ENCODE measurements at regions not wholly inside any gene's neighbourhood (a gene's known extent, or its start where the extent isn't known, plus 50 kb on each side); places are given as distances from the start of the nearest gene placed in this dataset.
"Not testable (repeated sequence)": the region's sequence is repeated elsewhere in the genome, so short reads cannot be mapped to it uniquely, and the experiment has no call there.

DNA sequence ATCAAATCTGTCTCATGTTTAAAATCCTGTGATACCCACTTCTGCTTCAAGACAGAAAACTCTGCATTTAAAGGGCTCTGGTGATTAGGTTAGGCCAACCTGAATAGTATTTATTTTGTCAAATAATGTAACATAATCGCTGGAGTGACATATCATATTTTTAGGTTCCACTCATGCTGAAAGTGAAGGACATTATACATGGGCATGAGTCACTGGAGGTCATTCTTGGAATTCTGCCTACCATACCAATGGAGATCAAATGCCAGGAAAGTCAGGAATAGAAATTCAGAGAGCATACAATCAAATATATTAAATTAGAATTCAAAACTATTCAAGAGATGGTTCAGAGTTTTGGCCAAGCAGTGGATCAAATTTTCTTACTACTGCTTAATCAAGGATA is 97.1 kb upstream of the PRSS3 start:
- Histone ChIP-seq H3K9me3 (no peaks in the 10 kb centered on the region), H3K27me3 (replicated peaks; ENCODE audit: insufficient read depth) (no peaks in the 10 kb centered on the region), H3K4me1 (replicated peaks) (peaks cover 2% of the 10 kb centered on the region), H3K27ac (no peak overlapping the region), H3K4me3 (no peak overlapping the region), H3K36me3 (no peaks in the 10 kb centered on the region)
- TF ChIP-seq POLR2A (IDR thresholded peaks at IDR 0.05) (no peak), POLR2AphosphoS5 (IDR thresholded peaks at IDR 0.05) (no peak)
- TF ChIP-seq, protein P1, sequence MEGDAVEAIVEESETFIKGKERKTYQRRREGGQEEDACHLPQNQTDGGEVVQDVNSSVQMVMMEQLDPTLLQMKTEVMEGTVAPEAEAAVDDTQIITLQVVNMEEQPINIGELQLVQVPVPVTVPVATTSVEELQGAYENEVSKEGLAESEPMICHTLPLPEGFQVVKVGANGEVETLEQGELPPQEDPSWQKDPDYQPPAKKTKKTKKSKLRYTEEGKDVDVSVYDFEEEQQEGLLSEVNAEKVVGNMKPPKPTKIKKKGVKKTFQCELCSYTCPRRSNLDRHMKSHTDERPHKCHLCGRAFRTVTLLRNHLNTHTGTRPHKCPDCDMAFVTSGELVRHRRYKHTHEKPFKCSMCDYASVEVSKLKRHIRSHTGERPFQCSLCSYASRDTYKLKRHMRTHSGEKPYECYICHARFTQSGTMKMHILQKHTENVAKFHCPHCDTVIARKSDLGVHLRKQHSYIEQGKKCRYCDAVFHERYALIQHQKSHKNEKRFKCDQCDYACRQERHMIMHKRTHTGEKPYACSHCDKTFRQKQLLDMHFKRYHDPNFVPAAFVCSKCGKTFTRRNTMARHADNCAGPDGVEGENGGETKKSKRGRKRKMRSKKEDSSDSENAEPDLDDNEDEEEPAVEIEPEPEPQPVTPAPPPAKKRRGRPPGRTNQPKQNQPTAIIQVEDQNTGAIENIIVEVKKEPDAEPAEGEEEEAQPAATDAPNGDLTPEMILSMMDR (IDR thresholded peaks at IDR 0.05): no peak
- DNase-seq (ENCODE audit: low spot score): no peak
- intact Hi-C loops (cut with DNase I): no loop called here
- WGBS: 88% methylated on average over 1 of the region's 1 CpG

DNA sequence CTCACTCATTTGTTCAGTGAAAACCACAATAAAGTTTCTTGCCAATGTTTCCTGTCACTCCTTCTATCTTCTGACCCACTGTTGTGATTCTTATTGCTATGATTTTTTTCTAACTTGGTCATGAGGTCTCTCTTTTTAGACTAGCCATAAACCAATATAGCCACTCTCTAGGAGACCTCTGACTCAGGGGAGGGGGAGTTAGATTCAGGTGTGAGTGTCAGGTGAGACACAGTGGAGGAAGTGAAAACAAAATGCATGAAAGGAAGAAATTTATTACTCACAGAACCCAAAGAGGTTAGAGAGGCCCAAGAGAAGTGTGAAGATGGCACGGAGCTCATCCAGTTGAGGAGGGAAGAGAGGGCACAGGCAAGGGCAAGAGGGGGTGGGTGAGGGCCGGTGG is 94.4 kb upstream of the PRSS3 start:
- WGBS: 89% methylated on average over 2 of the region's 2 CpGs
- H3K27me3 ChIP-seq (replicated peaks; ENCODE audit: insufficient read depth); H3K36me3 ChIP-seq; H3K9me3 ChIP-seq; intact Hi-C loops (cut with DNase I); DNase-seq (ENCODE audit: low spot score); H3K4me3 ChIP-seq; H3K4me1 ChIP-seq (replicated peaks); H3K27ac ChIP-seq: not testable (repeated sequence)

DNA sequence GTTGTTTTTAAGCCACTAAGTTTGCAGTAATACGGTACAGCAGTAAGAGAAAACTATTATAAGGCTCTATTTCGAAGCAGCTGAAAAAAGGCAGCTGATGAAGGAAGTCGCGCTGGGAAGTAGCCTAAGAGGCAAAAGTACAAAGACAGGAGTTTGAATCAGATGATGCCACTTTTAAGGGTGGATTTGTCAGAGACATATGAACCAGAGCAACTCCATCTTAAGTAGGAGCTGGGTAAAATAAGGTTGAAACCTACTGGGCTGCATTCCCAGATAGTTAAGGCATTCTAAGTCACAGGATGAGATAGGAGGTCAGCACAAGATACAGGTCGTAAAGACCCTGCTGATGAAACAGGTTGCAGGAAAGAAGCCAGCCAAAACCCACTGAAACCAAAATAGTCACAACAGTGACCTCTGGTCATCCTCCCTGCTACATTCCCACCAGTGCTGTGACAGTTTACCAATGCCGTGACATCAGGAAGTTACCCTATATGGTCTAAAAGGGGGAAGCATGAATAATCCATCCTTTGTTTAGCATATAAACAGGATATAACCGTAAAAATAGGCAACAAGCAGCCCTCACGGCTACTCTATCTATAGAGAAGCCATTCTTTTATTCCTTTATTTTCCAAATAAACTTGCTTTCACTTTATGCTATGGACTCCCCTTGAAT is 91.8 kb upstream of the PRSS3 start:
- no peak for TF ChIP-seq POLR2A (IDR thresholded peaks at IDR 0.05)
- no peak for TF ChIP-seq POLR2AphosphoS5 (IDR thresholded peaks at IDR 0.05)
- TF ChIP-seq, protein P1 (IDR thresholded peaks at IDR 0.05): no peak
- Histone ChIP-seq H3K27me3 (replicated peaks; ENCODE audit: insufficient read depth) (no peaks in the 10 kb centered on the region), H3K27ac (no peak overlapping the region), H3K36me3 (no peaks in the 10 kb centered on the region), H3K9me3 (no peaks in the 10 kb centered on the region), H3K4me1 (replicated peaks) (peaks cover 2% of the 10 kb centered on the region), H3K4me3 (no peak overlapping the region)
- intact Hi-C loops (cut with DNase I): no loop called here
- DNase-seq (ENCODE audit: low spot score): no peak
- WGBS: 84% methylated on average over 8 of the region's 8 CpGs

DNA sequence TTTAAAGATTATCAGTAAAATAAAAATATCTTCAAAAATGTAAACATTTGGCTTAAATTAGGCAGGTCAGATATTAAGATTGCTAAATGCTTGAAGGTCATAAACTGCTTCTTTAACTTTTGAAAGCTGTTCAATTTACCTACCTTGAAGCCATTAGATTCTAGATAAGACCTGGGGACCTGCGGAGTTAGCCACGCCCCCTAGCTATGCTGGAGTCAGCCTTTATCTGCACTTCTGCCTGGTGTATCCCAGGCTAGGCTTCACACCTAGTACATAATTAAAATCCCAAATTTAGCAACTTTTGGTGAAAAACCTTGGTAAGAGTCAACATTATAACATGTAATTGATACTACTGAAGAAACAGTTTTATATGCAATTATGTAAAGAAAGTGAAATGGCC is 89.9 kb upstream of the PRSS3 start:
- DNase-seq (ENCODE audit: low spot score); intact Hi-C loops (cut with DNase I); H3K9me3 ChIP-seq; H3K36me3 ChIP-seq; H3K27ac ChIP-seq; H3K4me1 ChIP-seq (replicated peaks); H3K4me3 ChIP-seq; H3K27me3 ChIP-seq (replicated peaks; ENCODE audit: insufficient read depth): not testable (repeated sequence)
- WGBS: 31% methylated on average over 2 of the region's 2 CpGs

DNA sequence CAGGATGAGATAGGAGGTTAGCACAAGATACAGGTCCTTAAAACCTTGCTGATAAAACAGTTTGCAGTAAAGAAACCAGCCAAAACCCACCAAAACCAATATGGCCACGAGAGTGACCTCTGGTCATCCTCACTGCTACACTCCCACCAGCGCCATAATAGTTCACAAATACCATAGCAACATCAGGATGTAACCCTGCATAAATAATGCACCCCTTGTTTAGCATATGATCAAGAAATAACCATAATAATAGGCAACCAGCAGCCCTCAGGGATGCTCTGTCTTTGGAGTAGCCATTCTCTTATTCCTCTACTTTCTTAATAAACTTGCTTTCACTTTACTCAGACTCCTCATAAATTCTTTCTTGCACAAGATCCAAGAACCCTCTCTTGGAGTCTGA is 86.9 kb upstream of the PRSS3 start:
- intact Hi-C loops (cut with DNase I): no loop called here

DNA sequence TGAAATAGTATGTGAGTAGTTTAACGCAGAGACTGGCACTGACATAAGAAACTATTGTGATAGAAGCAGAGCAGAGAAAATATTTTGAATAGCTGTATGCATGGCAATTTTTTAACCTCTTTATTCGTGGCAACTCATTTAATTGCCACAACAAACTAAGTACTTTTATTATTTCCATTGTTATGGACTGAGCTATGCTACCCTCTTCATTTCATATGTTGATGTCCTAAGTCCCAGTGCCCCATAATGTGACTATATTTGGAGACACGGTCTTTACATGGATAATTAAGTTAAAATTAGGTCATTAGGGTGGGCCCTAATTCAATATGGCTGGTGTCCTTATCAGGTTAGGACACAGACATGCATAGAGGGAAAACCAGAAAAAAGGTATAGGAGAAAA is 86.1 kb upstream of the PRSS3 start:
- H3K9me3 ChIP-seq: no peaks in the 10 kb centered on the region
- H3K4me1 ChIP-seq (replicated peaks): no peaks in the 10 kb centered on the region
- no peaks in the 10 kb centered on the region for H3K36me3 ChIP-seq
- H3K4me3 ChIP-seq: no peak overlapping the region
- DNase-seq (ENCODE audit: low spot score): no peak
- TF ChIP-seq POLR2A (IDR thresholded peaks at IDR 0.05): no peak
- no peak for TF ChIP-seq POLR2AphosphoS5 (IDR thresholded peaks at IDR 0.05)
- TF ChIP-seq, protein P1 (IDR thresholded peaks at IDR 0.05): no peak
- intact Hi-C loops (cut with DNase I): no loop called here
- H3K27ac ChIP-seq: no peak overlapping the region
- H3K27me3 ChIP-seq (replicated peaks; ENCODE audit: insufficient read depth): no peaks in the 10 kb centered on the region
- WGBS: 80% methylated on average over 3 of the region's 3 CpGs

More for the DNA sequence above, 86.9 kb upstream of the PRSS3 start:
- H3K4me1 ChIP-seq (replicated peaks): no peaks in the 10 kb centered on the region
- no peaks in the 10 kb centered on the region for H3K27me3 ChIP-seq (replicated peaks; ENCODE audit: insufficient read depth)
- no peak for DNase-seq (ENCODE audit: low spot score)
- H3K27ac ChIP-seq: no peak overlapping the region
- H3K9me3 ChIP-seq: no peaks in the 10 kb centered on the region
- WGBS: 90% methylated on average over 2 of the region's 2 CpGs
- no peaks in the 10 kb centered on the region for H3K36me3 ChIP-seq
- no peak for TF ChIP-seq POLR2A (IDR thresholded peaks at IDR 0.05)
- TF ChIP-seq POLR2AphosphoS5 (IDR thresholded peaks at IDR 0.05): no peak
- TF ChIP-seq, protein P1 (IDR thresholded peaks at IDR 0.05): no peak
- no peak overlapping the region for H3K4me3 ChIP-seq

DNA sequence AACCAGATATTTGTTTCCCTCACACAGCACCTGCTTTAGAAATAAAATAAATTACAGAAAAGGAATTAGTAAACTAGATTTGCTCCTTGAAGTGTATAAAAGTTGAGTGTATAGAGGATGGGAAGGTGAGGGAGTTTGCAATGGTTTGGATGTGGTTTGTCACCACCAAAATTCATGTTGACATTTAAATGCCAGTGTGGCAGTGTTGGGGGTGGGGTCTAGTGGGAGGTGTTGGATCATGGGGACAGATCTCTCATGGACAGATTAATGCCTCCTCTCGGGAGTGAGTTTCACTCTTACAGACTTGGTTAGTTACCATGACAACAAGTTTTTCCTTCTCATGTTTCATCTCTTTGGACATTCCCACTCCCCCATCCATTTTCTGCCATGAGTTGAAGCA is 83.9 kb upstream of the PRSS3 start:
- H3K4me1 ChIP-seq (replicated peaks); DNase-seq (ENCODE audit: low spot score); intact Hi-C loops (cut with DNase I); H3K27ac ChIP-seq; H3K36me3 ChIP-seq; H3K9me3 ChIP-seq; H3K27me3 ChIP-seq (replicated peaks; ENCODE audit: insufficient read depth); H3K4me3 ChIP-seq: not testable (repeated sequence)
- WGBS: 30% methylated on average over 1 of the region's 1 CpG
